HG02678 (cell line): ENCODE measurements at regions not wholly inside any gene's neighbourhood (a gene's known extent, or its start where the extent isn't known, plus 50 kb on each side); places are given as distances from the start of the nearest gene placed in this dataset.

Experiments used
- ATAC-seq: cut with Tn5 transposase; IDR thresholded peaks from one replicate; pipeline ENCODE4 v1.9.1; 2021; ENCODE audit warnings: mild to moderate bottlenecking, moderate library complexity; ENCODE audit not compliant: unreplicated experiment

- no peak for ATAC-seq
Measured at GRCh38 chr4:19915276-19915675, 336.4 kb upstream of the SLIT2 start.

DNA sequence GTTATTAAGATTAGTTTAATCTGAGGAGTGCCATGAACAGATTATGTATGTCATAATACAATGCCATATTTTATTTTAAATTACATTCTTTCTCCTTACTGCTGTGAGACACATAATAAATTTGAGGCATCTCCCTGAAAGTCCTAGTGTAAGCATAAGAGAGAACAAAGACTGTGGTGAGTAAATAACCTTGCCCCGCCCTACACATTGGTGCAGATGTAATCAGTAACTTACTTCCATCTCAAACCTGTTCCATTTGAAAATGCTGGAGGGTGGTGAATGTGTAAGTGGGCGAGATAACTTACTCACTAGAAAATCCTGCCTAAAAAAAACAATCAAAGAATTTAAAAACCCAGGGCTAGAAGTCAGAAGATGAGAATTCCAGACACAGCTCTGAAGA is 338.1 kb upstream of the SLIT2 start:
- no peak for ATAC-seq

GRCh38 chr4:19910861-19911525 is 340.7 kb upstream of the SLIT2 start:
- no peak for ATAC-seq

DNA sequence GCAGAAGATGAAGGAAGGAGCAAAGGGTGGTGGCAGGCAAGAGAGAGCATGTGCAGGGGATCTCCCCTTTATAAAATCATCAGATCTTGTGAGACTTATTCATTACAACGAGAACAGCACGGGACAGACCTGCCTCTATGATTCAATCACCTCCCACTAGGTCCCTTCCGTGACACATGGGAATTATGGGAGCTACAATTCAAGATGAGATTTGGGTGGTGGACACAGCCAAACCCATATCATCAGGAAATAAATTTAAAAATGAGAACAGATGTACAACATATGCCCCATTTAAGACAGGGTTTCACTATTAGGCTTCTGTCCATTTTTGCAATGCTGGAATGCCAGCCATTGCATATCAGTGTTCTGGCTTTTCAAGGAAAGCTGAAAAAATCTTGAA is 346.7 kb upstream of the SLIT2 start:
- no peak for ATAC-seq

DNA sequence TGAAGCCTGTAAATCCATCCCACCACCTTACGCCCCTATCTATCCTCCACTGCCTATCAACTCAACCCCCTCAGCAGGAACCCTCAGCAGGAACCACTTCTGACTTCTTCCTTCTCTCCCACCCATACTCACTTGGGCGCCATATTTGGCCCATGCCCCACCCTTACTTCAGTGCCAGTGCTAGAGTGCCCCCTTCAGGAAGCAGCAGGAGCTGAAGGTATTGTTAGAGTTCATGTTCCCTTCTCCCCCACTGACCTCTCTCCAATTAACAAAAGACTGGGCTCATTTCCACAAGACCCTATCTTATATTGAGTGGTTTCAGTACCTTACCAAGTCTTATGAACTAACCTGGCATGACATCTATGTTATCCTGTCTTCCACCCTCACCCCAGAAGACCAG is 363.1 kb upstream of the SLIT2 start:
- ATAC-seq: no peak

DNA sequence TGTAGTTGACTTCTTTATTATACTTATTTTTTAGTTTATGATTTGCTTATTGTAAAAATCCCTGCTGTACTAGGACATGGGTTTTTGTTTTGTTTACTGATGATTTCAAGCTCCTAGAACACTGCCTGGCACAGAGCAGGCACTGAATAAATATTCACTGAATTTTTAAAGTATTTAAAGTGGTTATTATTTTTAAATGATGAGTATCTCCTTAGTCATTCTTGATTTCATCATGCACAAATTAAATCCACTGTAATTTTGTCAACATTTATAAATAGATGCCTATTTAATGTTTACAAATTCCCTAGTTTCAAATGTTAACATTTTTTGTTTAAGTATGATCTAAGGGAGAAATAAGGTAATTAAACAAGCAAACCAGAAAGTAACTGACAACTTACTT is 367.9 kb upstream of the SLIT2 start:
- no peak for ATAC-seq

DNA sequence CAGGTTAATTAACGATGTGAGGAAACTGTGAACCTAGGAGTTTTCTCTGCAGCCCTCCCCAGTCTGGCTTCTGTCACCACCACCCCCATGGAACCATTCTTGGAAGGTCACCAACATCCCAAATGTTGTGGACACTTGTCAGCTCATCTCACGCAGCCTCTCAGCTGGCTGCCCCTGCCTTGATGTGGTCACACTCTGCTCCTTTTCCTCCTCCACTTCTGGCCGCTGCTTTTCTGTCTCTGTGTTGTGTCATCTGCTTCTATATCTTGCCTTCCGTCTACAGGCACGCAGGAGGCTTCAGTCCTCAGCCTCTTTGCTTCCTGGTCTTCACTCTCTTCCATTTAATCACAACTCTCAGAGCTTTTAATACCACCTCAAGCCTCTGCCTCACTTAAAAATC is 371.5 kb upstream of the SLIT2 start:
- ATAC-seq: no peak

- ATAC-seq: no peak
Measured at GRCh38 chr4:19879330-19879729, 372.4 kb upstream of the SLIT2 start.

- no peak for ATAC-seq
Measured at GRCh38 chr4:19857991-19858390, 393.7 kb upstream of the SLIT2 start.

DNA sequence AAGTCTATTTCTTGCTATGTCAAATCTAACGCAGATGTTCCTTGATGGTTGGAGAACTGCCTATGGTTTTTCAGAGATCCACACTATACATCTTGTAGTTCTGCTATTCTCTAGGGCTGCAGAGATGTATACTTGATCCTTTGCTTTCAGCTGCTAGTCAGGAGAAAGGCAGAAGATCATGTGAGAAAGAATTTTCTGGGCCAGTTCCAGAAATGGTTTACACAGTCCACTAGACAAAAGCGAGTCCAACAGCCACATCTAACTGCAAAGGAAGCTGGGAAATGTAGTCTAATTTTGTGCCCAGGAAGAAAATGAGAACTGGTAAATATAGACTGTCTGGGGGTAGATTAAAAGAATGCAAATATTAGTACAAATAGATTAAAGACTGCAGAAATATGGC is 394.3 kb upstream of the SLIT2 start:
- no peak for ATAC-seq

GRCh38 chr4:19850909-19851308 is 400.8 kb upstream of the SLIT2 start:
- ATAC-seq: no peak

DNA sequence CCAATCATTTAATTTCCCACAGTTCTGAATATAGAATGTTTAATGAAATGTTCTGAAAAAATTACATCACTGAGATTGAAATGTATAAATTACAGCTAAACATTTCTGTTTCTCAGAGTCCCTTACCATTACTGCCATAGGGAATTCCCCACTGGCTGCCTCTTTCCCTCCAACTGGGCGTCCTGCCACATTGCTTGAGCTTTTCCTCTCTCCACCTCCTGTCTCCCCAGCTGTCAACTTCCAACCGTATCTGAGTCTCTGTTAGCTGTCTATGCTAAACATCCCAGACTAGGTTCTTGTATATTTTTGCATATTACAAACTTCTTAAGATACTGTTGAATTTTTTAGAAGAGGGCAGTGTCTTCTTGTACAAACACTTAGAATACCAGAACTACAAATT is 407.3 kb upstream of the SLIT2 start:
- no peak for ATAC-seq

DNA sequence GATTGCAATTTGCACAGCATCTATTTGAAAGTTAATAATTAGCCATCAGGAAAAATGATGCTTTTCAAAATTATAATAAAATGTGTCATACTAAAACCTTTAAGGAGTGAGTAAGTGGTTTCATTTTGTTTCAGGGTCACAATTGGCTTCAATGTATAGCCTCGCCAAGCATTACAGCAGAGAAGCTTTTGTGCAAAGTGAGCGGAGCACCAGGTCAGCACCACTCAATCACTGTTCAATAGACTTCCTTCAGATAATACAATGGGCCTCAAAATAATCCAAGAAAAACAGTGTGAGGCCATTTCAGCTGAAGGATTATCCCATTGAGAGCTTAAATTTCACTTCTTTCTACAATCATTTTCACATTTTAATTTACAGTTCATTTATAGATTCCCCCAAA is 409.2 kb upstream of the SLIT2 start:
- ATAC-seq: no peak

DNA sequence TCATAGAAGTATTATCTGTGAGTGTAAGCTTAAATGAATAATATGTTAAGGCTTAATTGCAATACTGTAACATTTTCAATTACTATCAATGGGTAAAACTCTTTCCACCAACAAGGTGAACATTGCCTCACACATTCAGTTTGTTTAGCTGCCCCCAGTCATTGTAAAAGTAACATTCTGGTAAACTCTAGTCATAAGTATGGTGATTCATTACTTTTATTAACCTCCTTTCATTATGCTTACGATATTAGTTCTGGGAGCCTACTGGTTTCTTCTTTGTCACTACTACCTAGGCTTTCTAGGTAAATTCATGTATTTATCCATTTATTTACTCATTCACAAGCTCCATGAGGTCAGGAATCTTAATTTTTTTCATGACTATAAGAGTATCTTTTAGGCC is 412.8 kb upstream of the SLIT2 start:
- ATAC-seq: no peak

GRCh38 chr4:19835429-19835828 is 416.3 kb upstream of the SLIT2 start:
- no peak for ATAC-seq

DNA sequence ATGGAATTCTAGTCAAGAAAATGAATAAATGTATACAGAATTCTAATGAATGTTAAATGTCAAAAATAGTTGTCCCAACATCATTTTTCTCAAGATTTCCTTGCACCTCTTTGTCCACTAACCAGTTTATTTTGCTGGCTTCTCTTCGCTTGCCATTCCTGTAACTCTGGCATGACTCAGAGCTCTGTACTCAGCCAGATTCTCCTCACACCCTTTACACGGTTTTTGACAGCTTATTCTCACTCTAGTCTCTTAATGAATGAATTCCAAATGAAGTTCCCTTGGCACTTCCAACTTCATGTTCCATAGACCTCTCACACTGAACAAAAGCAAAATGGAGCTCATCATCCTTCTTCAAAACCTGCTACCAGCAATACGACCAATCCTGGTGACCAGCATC is 419.3 kb upstream of the SLIT2 start:
- no peak for ATAC-seq

- no peak for ATAC-seq
Measured at GRCh38 chr4:19831644-19832285, 419.9 kb upstream of the SLIT2 start.

GRCh38 chr4:19829101-19829500 is 422.6 kb upstream of the SLIT2 start:
- no peak for ATAC-seq

DNA sequence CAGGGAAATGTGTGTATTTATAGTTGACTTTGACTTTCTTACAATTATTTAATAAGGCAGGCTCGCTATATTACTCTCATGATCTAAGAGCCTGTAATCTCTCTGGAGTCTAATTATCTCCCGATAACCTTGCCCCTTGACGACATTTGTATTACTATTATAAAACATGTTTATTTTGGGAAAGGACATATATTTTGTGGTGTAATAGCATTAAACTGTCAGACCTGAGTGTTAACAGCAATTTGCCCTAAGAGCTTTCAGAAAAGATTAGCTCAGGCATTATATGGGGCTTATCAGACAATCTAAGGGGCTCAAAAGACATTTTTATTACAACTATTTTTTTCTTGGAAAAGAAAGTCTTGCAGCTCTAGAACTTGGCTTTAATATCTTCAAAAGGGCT is 427.9 kb upstream of the SLIT2 start:
- ATAC-seq: no peak

- ATAC-seq: no peak
Measured at GRCh38 chr4:19819737-19820136, 432.0 kb upstream of the SLIT2 start.

DNA sequence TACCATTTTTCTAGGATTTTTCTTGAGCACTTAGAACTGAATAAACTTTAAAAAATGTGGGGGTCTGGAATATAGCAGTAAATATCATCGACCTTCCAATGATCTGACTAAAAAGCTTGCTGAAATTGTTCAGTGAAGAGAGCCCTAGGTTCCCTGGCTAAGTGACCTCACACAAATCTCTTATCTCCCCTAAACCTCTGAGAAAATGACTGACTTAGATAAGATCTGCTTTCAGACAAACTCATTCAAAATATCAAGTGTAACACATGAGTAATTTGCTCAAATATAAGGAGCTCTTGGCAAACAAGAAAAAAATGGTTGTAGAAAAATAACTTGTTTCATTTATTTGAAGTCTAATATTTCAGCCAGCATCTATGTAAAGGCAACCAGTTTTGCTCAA is 441.7 kb upstream of the SLIT2 start:
- no peak for ATAC-seq

GRCh38 chr4:19807505-19807904 is 444.2 kb upstream of the SLIT2 start:
- no peak for ATAC-seq

DNA sequence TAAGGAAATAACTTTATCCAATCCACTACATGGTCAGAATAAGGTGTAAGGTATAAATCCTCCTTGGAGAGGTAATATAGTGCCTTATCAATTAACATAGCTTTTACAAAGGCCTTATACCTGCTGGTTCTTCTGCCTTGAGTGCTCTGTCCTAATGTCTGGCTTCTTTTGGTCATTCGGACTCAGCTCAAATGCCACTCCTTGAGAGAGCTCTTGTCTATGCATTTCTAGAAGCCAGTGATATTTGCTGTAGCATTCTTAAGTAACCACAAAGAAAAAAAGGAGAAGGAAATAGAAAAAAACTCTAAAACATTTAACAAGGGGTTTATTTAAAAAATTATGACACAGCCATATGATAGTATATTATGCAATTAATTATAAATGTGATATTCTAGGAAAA is 444.8 kb upstream of the SLIT2 start:
- no peak for ATAC-seq
